T47D (cell line): ENCODE measurements at regions not wholly inside any gene's neighbourhood (a gene's known extent, or its start where the extent isn't known, plus 50 kb on each side); places are given as distances from the start of the nearest gene placed in this dataset.
A peak's percentile ranks its signal among the peaks of the same experiment; 100 is the strongest.

ENCODE experiments used
- DNase-seq, 2 experiments: peaks; one replicate each; pipeline versions ENCODE4 v3.0.0 to v3.0.0-alpha.2; 2011 to 2012; ENCODE audit warnings: low read depth in 1 of 2, low spot score in 1 of 2
- JUND ChIP-seq: IDR thresholded peaks from 2 replicates; pipeline ENCODE4 v1.6.1; 2012; ENCODE audit warnings: low read depth
- in situ Hi-C: cut with HindIII; loops from 2 replicates; pipeline ENCODE4 v1.10.0; 2016; ENCODE audit warnings: low sequenced_read_pairs, low pct_unique_long_range_greater_than_20kb

DNA sequence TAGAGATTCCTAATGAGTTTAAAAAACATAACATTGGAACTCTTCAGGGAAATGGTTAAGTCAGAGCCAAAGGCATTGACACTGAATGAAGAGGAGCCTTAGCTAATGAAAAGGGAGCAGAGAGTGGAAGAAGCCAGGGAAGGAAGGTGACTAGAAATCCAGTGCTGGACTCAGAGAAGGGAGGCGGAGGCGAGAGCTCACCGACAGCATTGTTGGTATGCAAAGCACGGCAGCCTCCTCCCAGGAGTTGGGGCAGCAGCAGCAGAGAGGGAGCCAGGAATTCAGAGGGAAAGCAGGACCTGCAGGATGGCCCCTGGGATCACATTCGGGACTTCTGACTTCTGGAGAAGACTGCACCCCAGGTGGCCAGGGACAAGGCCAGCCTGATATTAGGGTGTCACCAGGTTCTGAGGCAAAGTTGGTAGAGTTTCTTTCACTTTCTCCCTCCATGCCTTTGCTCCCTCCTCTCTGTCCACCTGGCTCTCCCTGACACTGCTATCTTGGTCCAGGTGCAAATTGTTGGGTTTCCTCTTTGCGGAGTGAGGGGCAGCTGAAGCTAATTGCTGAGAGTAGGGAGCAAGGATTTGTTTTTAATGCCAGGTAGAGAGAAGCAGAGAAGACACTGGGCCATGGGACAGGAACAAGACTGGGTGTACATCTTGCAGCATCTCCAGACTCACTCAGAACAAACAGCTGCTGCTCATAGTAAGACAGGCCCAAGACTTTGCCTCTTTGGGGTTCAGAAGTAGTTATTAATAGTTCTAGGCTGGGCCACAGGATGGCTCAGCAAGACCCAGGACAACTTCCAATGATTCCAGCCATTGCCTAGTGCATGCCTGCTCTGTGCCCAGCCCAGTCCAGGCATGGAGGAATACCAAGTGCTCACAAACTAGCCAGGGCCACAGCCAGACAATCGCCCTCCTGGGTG is 157.9 kb downstream of the TLE3 start:
- no peak for TF ChIP-seq JUND
- DNase-seq = peak; percentile 68 to 74
- in situ Hi-C loops = no loop called here

DNA sequence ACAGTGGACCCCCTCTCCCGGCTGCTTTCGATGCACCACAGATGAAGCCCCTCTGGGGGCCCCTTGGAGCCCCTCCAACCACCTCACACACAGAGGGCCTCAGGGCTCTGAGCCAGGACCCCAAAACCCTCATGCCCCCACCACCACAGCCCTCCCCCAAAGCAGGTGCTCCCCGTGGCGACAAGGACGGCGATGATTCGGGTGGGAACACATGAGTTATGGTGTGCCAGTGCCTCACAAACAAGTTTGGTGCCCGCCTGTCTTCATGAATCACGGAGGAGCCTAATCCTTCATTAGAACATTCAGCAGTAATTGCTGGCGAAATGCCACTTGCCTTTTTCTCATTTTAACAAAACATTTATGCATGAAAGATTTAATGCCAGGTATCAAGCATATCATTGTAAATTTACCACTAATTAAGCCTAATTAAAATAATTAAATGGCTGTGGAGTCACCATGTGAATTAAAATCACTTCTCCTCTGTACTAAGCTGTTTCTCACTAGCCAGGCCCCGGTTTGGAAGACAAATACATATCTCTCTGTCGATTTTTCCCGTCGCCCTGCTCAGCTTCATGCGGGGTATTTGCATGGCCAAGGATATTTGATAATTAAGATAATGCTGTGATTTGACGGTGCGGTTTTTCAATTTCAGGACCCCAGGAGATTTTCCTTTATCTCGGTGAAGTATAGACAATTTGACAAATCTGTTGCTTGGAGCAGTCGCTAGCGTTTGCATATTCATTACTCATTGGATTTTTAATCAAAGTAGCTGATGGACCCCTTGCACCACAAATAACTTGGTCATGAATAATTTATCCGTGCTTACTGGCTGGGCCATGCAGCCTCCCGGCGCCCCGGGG is 157.0 kb downstream of the TLE3 start:
- DNase-seq = no peak
- no peak for TF ChIP-seq JUND
- in situ Hi-C loops = no loop called here

GRCh38 chr15:69941301-69941605 is 156.5 kb downstream of the TLE3 start:
- no peak for TF ChIP-seq JUND
- no peak for DNase-seq
- in situ Hi-C loops = no loop called here

GRCh38 chr15:69941706-69942495 is 155.8 kb downstream of the TLE3 start:
- in situ Hi-C loops = no loop called here
- no peak for DNase-seq
- no peak for TF ChIP-seq JUND

DNA sequence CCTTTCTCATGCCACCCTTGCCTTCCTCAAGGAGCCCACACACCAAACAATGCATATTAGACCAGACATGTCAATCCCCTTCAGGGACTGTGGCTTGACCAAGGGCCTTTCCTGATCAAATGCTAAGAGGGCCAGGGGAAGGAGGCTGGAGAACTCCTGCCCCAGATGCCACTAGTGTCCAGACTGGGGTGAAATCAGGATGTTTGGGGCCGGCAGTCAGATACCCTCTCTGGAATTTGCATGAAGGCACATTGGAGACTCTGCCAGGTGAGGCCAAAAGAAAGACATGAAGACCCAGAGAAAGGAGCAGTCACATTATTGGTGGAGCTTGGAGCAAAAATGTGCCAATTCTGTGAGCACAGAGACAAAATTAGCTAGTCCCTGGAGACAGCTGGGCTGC is 154.1 kb downstream of the TLE3 start:
- TF ChIP-seq JUND = no peak
- DNase-seq = no peak
- in situ Hi-C loops = no loop called here

GRCh38 chr15:69945729-69946128 is 152.0 kb downstream of the TLE3 start:
- TF ChIP-seq JUND = no peak
- in situ Hi-C loops = no loop called here
- no peak for DNase-seq

GRCh38 chr15:69946870-69947269 is 150.8 kb downstream of the TLE3 start:
- DNase-seq = no peak
- in situ Hi-C loops = no loop called here
- no peak for TF ChIP-seq JUND

DNA sequence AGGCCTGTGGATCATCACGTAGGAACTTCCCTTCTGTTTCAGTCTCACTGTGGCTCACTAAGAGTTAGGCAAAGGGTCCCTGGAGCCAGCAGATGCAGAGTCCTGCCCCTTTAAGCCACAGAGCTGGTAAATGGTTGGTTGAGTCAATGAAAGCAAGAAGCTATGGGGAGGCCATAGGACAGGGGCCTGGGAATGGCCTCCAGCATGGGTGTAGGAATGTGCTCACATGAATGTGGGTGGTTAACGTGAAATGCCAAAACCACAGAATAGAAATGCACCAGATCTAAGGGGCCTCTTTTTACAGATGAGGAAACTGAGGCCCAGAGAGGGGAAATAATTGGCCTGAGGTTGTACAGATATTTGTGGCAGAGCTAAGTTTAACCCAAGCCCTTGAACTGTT is 150.3 kb downstream of the TLE3 start:
- in situ Hi-C loops = no loop called here
- no peak for DNase-seq
- no peak for TF ChIP-seq JUND

- no peak for DNase-seq
- in situ Hi-C loops = no loop called here
- no peak for TF ChIP-seq JUND
Observed at GRCh38 chr15:69949485-69949884, 148.2 kb downstream of the TLE3 start.

DNA sequence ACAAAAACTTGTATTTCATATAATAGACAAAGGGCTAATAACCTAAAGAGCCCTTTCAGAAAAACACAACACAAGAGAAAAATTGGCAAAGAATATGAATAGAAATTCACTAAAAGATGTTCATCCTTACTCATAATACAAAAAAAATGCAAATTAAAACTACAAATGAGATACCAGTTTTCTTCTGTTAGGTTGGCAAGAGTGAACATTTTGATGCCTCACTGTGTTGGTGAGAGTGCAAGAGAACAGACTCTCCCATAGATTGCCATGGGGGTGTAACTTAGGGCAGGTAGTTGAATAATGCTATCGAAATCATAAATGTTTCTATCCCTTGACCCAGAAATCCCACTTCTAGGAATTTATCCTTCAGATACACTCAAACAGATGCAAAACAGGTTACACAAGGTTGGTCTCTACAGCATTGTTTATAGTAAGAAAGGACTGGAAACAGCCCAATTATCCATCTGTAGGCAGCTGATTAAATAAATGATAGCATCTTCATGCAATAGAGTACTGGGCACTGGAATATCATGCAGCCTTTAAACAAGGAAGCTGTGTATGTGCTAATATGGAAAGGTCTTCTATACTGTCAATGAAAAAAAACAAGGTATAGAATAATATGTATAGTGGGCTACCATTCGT is 146.3 kb downstream of the TLE3 start:
- no peak for TF ChIP-seq JUND
- in situ Hi-C loops = no loop called here
- peak in 1 of 2 experiments; percentile 65 for DNase-seq

- TF ChIP-seq JUND = no peak
- in situ Hi-C loops = no loop called here
- peak in 1 of 2 experiments; percentile 47 for DNase-seq
Observed at GRCh38 chr15:69951898-69952555, 145.7 kb downstream of the TLE3 start.

DNA sequence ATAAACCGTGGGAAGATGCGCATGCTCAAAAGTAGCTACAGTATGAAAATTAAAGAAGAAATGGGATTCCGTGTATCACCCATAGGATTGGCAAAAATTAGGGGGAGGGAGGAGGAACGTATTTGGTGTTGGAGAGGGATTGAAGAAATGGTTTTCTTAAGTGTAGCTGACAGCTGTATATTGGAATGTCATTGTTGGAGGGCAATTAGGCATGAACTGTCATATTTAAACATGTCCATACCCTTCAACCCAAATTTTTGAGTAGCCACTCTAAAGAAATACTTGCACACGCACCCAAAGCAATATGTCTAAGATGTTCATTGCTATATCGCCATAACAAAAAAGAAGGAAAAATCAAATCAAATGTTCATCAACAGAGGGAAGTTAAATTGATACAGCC is 144.7 kb downstream of the TLE3 start:
- no peak for TF ChIP-seq JUND

More for the DNA sequence above, 144.7 kb downstream of the TLE3 start:
- DNase-seq = no peak
- in situ Hi-C loops = no loop called here
